HEK293T (cell line): ENCODE measurements at regions not wholly inside any gene's neighbourhood (a gene's known extent, or its start where the extent isn't known, plus 50 kb on each side); places are given as distances from the start of the nearest gene placed in this dataset.

Source experiments
- ARNT ChIP-seq: fragments of 450-650 bp; IDR thresholded peaks from 2 replicates; pipeline ENCODE4 v1.6.1; 2017; ENCODE audit warnings: mild to moderate bottlenecking
- ELF4 ChIP-seq: fragments of 450-650 bp; IDR thresholded peaks from 2 replicates; pipeline ENCODE4 v1.6.1; 2017; ENCODE audit warnings: antibody characterized with exemption
- FOXM1 ChIP-seq: fragments of 450-650 bp; IDR thresholded peaks from 2 replicates; pipeline ENCODE4 v1.6.1; 2017; ENCODE audit warnings: mild to moderate bottlenecking, borderline replicate concordance
- HDGF ChIP-seq: fragments of 450-650 bp; IDR thresholded peaks from 2 replicates; pipeline ENCODE4 v1.6.1; 2017; ENCODE audit warnings: antibody characterized with exemption, borderline replicate concordance
- L3MBTL2 ChIP-seq: fragments of 450-650 bp; conservative IDR thresholded peaks from 2 replicates; pipeline ENCODE4 v1.6.1; 2016; ENCODE audit warnings: mild to moderate bottlenecking
- NFRKB ChIP-seq: fragments of 450-650 bp; IDR thresholded peaks from 2 replicates; pipeline ENCODE4 v1.6.1; 2016; ENCODE audit warnings: mild to moderate bottlenecking, moderate library complexity
- SP1 ChIP-seq: fragments of 450-650 bp; IDR thresholded peaks from 2 replicates; pipeline ENCODE4 v1.6.1; 2017
- TF ChIP-seq, protein P1 (sequence below): fragments of 450-650 bp; IDR thresholded peaks from 2 replicates; pipeline ENCODE4 v1.6.1; 2016

DNA sequence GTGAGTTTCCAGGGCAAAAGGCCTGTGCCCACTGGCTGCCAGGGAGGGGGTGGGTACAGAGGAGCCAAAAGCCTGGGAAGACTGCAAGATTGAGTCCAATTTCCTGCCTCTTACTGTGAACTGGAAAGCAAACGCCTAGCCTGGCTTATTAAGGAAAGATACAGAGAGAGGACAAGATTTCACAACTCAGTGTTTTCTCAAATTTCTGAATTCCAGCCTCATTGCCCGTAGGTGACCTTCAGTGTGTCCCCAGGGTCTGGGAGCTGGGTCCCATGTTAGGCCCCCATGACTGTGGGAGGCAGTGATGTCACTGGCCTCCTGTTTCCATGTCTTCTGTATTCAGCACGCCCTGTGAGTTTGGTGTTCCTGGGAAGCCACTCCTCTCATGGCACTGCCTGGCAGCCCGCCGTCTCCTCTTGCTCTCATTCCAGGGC, 60.6 kb upstream of the PTPN3 start:
- TF ChIP-seq HDGF (no peak), ARNT (no peak), NFRKB (no peak), ELF4 (no peak), FOXM1 (no peak), L3MBTL2 (no peak), SP1 (no peak)
- TF ChIP-seq, protein P1, sequence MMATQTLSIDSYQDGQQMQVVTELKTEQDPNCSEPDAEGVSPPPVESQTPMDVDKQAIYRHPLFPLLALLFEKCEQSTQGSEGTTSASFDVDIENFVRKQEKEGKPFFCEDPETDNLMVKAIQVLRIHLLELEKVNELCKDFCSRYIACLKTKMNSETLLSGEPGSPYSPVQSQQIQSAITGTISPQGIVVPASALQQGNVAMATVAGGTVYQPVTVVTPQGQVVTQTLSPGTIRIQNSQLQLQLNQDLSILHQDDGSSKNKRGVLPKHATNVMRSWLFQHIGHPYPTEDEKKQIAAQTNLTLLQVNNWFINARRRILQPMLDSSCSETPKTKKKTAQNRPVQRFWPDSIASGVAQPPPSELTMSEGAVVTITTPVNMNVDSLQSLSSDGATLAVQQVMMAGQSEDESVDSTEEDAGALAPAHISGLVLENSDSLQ = no peak
